HG03045 (cell line): ENCODE measurements at regions not wholly inside any gene's neighbourhood (a gene's known extent, or its start where the extent isn't known, plus 50 kb on each side); places are given as distances from the start of the nearest gene placed in this dataset.

Source experiments
- ATAC-seq: cut with Tn5 transposase; IDR thresholded peaks from one replicate; pipeline ENCODE4 v1.9.1; 2021; ENCODE audit warnings: mild to moderate bottlenecking, moderate library complexity; ENCODE audit not compliant: unreplicated experiment

GRCh38 chr2:106628377-106628776, 141.2 kb downstream of the CD8B2 start:
- ATAC-seq: no peak

- ATAC-seq: no peak
These were observed 142.8 kb downstream of the CD8B2 start for GRCh38 chr2:106629981-106630380.

- ATAC-seq: no peak
These were observed 144.1 kb downstream of the CD8B2 start for GRCh38 chr2:106631281-106631680.

- no peak for ATAC-seq
These were observed 150.9 kb downstream of the CD8B2 start for GRCh38 chr2:106638043-106638442.

GRCh38 chr2:106638580-106638979, 151.4 kb downstream of the CD8B2 start:
- no peak for ATAC-seq

GRCh38 chr2:106642679-106643078, 155.5 kb downstream of the CD8B2 start:
- ATAC-seq: no peak

GRCh38 chr2:106644623-106645022, 157.5 kb downstream of the CD8B2 start:
- no peak for ATAC-seq

GRCh38 chr2:106646605-106647004, 159.4 kb downstream of the CD8B2 start:
- ATAC-seq: no peak

- ATAC-seq: no peak
These were observed 162.1 kb downstream of the CD8B2 start for GRCh38 chr2:106649306-106649705.

GRCh38 chr2:106653465-106653864, 166.3 kb downstream of the CD8B2 start:
- no peak for ATAC-seq

GRCh38 chr2:106658616-106659015, 171.5 kb downstream of the CD8B2 start:
- ATAC-seq: no peak

- ATAC-seq: no peak
These were observed 177.5 kb downstream of the CD8B2 start for GRCh38 chr2:106664669-106665068.

GRCh38 chr2:106667478-106668070, 180.4 kb downstream of the CD8B2 start:
- no peak for ATAC-seq

GRCh38 chr2:106685180-106685897, 198.2 kb downstream of the CD8B2 start:
- no peak for ATAC-seq

GRCh38 chr2:106686814-106687213, 199.2 kb downstream of the ST6GAL2 start:
- no peak for ATAC-seq

GRCh38 chr2:106694964-106695470, 190.9 kb downstream of the ST6GAL2 start:
- no peak for ATAC-seq

- ATAC-seq: no peak
These were observed 190.0 kb downstream of the ST6GAL2 start for GRCh38 chr2:106695919-106696318.

- ATAC-seq: no peak
These were observed 185.4 kb downstream of the ST6GAL2 start for GRCh38 chr2:106700616-106701015.

GRCh38 chr2:106701203-106702022, 184.6 kb downstream of the ST6GAL2 start:
- no peak for ATAC-seq

GRCh38 chr2:106703161-106703560, 182.8 kb downstream of the ST6GAL2 start:
- no peak for ATAC-seq

GRCh38 chr2:106704798-106705197, 181.2 kb downstream of the ST6GAL2 start:
- no peak for ATAC-seq

- no peak for ATAC-seq
These were observed 180.1 kb downstream of the ST6GAL2 start for GRCh38 chr2:106705877-106706276.
